SK-N-DZ (cell line): ENCODE measurements at regions not wholly inside any gene's neighbourhood (a gene's known extent, or its start where the extent isn't known, plus 50 kb on each side); places are given as distances from the start of the nearest gene placed in this dataset.

Experiments
- DNase-seq: peaks from one replicate; pipeline ENCODE4 v3.0.0-alpha.2; 2015; ENCODE audit warnings: low spot score

DNA sequence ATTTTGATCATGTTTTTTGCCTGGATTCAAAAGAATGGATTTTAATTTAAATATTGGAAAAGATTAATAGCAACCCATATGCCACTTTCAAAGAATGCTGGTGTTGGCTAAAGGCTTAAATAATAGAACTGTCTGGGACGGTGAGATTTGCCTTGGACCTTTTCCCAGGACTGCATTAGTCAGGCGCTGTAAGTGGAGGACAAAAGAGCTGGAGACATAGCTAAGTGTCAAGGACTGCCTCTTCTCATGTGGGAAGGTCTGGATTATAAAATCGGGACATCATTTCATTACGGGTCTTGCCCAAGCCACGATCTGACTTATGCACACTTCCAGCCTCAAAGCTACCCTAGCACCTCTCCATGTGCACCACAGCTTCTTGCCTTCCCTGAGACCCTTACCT lies 458.5 kb upstream of the DEPDC1 start:
- no peak for DNase-seq

- DNase-seq, result no peak
Measured at GRCh38 chr1:68958958-68959357, 462.1 kb upstream of the DEPDC1 start.

- no peak for DNase-seq
Measured at GRCh38 chr1:68959461-68960030, 462.7 kb upstream of the DEPDC1 start.

GRCh38 chr1:68961143-68961542 lies 464.3 kb upstream of the DEPDC1 start:
- no peak for DNase-seq

DNA sequence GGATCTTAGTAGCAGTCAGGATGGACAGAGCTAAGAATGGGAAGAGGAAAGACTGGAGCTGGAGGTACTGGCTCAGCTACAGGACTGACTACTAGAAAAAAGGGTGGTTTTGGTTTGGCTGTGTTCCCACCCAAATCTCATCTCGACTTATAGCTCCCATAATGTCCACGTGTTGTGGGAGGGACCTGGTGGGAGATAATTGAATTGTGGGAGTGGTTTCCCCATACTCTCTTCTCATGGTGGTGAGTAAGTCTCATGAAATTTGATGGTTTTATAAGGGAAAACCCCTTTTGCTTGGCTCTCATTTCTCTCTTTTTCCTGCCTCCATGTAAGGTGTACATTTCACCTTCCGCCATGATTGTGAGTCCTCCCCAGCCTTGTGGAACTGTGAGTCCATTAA lies 466.5 kb upstream of the DEPDC1 start:
- no peak for DNase-seq

GRCh38 chr1:68969441-68969840 lies 472.6 kb upstream of the DEPDC1 start:
- DNase-seq, result no peak

GRCh38 chr1:68970571-68970970 lies 473.7 kb upstream of the DEPDC1 start:
- DNase-seq, result no peak

GRCh38 chr1:68973459-68974244 lies 476.8 kb upstream of the DEPDC1 start:
- DNase-seq, result no peak

GRCh38 chr1:68974447-68974846 lies 477.6 kb upstream of the DEPDC1 start:
- DNase-seq, result no peak

DNA sequence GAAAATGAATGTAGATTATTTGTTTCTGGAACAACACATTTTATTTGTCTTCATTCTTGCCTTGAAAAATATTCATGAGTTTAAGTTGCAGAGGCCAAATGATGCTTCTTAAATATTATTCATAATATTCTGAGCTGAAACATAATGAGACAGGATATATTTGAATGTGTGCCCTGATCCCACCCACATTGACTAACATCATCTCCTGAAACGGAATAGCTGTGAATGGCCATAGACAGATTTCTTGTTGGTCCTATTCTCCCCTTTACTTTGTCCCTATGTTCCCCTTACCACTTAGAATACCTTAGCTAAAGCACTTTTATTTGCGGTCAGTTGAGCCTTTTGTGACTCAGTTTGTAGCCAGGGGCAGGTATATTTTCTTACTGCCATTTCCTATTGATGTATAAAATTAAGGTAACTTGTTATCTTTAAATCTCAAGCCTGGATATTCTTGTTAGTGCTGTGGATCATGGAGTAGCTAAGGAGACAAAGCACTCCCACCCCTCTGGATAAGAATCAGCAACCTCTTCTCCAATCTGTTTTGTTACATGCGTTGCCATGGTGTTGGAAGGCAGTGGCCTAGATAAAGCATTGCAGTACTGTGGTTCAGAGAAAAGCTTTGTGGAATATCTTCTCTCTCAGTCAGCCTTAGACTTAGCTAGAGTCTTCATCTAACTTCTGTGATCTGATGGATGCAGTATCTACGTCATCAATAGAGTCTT lies 478.5 kb upstream of the DEPDC1 start:
- peak; percentile 29 for DNase-seq

DNA sequence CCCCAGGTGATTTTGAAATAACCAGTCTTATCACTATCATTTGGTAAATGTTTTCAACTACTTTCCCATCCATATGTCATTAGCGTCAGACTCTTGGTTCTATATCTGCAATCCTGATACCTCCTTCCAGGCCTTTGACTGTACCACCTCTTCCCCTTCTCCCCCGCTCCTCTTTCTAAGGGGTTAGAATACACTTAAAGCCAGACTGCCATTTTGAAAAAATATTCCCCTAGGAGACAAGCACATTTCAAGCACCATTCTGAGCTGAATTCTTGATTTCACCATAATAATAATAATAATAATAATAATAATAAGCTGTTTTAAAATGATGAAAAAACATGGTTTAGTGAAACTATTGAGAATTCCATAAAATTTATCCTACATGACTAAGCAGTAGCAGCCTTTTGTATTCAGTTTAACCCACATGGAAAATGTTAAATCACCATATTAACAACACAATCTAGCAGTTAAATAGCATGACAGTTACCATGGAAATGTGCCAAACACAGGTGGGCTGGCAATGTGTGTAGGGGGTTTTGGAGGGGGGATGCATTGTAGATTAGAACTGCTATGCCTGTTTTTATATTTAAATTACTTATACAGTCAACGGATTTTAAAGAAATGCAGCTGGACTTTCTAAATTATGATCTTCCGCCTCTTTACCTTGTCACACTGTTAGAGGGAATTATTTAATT lies 480.2 kb upstream of the DEPDC1 start:
- DNase-seq, result no peak

- no peak for DNase-seq
Measured at GRCh38 chr1:68979891-68980290, 483.0 kb upstream of the DEPDC1 start.

DNA sequence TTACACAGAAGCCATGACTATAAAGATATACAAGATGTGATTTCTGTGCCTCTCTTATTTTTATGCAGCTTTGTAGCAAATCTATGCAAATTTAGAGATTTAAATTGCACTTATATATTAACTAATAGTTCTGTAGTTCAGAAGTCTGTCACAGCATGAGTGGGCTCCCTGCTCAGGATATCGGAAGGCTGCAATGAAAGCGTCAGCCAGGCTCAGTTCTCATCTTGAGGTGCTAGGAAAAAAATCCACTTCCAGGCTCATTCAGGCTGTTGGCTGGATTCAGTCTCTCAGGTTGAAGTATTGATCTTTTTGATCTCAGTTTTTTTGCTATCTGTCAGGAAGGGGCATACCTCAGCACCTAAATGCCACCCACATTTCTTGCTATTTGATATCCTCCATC lies 487.4 kb upstream of the DEPDC1 start:
- DNase-seq, result no peak

- DNase-seq, result no peak
Measured at GRCh38 chr1:68994096-68994495, 497.2 kb upstream of the DEPDC1 start.

DNA sequence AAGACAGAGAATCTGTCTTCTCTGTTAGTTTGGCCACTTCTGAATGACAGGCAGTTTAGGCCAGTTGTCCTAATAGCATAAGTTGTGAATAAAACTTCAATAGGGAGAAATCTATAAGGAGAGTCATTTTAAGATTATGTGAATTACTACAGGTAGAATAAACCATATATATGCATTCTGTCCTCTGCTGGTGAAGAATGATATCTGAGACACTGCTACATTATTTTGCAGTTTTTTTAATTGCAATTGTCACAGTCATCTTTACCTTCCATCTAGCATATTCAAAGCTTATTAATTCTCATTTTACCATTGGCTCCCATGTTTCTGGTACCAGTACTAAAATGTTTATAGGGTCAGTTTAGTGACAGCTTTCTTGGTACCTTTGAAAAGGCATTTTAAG lies 519.6 kb upstream of the DEPDC1 start:
- DNase-seq, result no peak

DNA sequence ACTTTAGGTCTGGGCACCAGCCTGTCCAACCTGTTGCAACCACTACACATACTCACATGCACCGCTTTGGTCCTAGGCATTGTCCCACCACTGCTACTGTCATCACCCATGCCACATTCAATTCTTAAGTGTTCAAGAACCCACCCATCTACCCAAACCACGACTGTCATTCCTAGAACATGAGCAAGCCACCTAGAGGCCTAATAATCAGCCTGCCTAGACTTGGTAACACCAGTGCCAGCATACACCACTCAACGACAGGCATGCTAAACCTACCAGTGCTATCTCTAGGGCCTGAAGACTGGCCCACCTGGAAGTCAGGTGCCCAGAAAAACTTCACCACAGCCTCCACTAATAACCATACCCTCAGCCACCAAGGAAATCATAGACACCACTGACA lies 532.8 kb upstream of the DEPDC1 start:
- no peak for DNase-seq

GRCh38 chr1:69038379-69038778 lies 529.3 kb upstream of the LRRC7 start:
- no peak for DNase-seq

GRCh38 chr1:69045572-69045971 lies 522.1 kb upstream of the LRRC7 start:
- no peak for DNase-seq

DNA sequence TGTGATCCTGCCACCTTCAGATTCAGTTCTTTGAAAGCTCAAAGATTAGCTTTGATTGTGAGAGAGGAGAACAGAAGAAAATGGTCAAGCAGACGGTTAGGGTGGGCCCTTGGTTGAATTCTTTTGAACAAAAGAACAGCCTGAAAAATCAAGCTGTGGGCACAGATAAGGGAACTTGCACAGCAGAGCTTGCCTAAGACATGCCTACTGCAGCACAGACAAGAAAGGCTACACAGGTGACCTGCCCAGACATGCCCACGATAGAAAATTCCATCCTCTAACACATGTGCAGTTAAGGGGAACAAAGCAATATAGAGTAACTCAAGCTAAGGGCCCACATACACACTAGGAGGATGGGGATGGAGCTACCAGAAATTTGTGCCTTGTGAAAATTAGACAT lies 512.5 kb upstream of the LRRC7 start:
- DNase-seq, result no peak

DNA sequence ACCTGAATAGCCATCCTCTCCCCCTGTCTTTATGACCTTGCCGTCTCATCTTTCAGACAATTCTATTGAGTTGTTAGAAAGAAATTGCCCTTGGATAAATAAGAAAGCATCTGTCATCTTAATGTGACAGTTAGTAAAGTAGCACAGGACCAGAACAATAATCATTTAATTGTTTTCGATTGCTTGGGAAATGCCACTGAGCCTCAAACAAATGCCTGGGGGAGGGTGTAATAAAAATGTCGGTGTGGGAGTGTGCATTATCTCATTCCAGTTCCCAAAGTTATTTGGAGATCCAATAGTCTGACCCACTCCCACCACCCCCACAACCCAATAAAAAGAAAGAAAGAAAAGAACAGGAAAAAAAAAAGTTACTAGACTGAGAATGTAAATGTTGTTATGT lies 509.3 kb upstream of the LRRC7 start:
- DNase-seq, result no peak

GRCh38 chr1:69070660-69071373 lies 496.9 kb upstream of the LRRC7 start:
- no peak for DNase-seq

GRCh38 chr1:69073176-69073575 lies 494.5 kb upstream of the LRRC7 start:
- DNase-seq, result no peak
